Right lobe of liver (tissue), 6 donors: ENCODE measurements at regions not wholly inside any gene's neighbourhood (a gene's known extent, or its start where the extent isn't known, plus 50 kb on each side); places are given as distances from the start of the nearest gene placed in this dataset.

Experiments used
- ATAC-seq, 4 donors: fragments of 200-7000 bp; cut with Tn5 transposase; one replicate each; pipeline ENCODE4 v1.9.1; 2020; ENCODE audit warnings: mild to moderate bottlenecking in 4 of 4, moderate library complexity in 4 of 4
- DNase-seq, 3 donors: peaks; one replicate each; pipeline ENCODE4 v3.0.0-alpha.2; 2020
- H3K27ac ChIP-seq, 3 donors: fragments of 200-600 bp; one replicate each; pipeline ENCODE4 v1.8.0; 2022
- H3K27me3 ChIP-seq, 2 donors: fragments of 200-600 bp; one replicate each; pipeline ENCODE4 v1.8.0; 2022
- H3K36me3 ChIP-seq, 4 donors: fragments of 200-600 bp; sonication (generic) in 1 of 4; one replicate each; pipeline versions ENCODE4 v1.5.1 to v1.8.0; 2017 to 2022; ENCODE audit warnings: control low read depth in 1 of 4
- H3K4me1 ChIP-seq, 4 donors: fragments of 200-600 bp; sonication (generic) in 1 of 4; one replicate each; pipeline versions ENCODE4 v1.5.1 to v1.8.0; 2017 to 2022; ENCODE audit warnings: control low read depth in 1 of 4
- H3K4me3 ChIP-seq, 3 donors: fragments of 200-600 bp; one replicate each; pipeline ENCODE4 v1.8.0; 2022
- H3K9me3 ChIP-seq, 4 donors: fragments of 200-600 bp; sonication (generic) in 1 of 4; one replicate each; pipeline versions ENCODE4 v1.5.1 to v1.8.0; 2017 to 2022; ENCODE audit warnings: control low read depth in 1 of 4
- CTCF ChIP-seq, 4 donors: fragments of 200-600 bp in 3 of 4; fragments of 450-650 bp in 1 of 4; IDR thresholded peaks; one replicate each; pipeline versions ENCODE4 v1.5.1 to v1.8.0; 2016 to 2022; ENCODE audit warnings: antibody characterized with exemption in 4 of 4, mild to moderate bottlenecking in 2 of 4
- POLR2A ChIP-seq: fragments of 450-650 bp; IDR thresholded peaks from one replicate; pipeline ENCODE4 v1.6.1; 2017; ENCODE audit warnings: antibody characterized with exemption, mild to moderate bottlenecking
- WGBS: methylation state at CpG from one replicate; pipeline ENCODE4 v1.1.6; 2018; ENCODE audit warnings: low coverage, low lambda C conversion rate; ENCODE audit not compliant: insufficient coverage; ENCODE audit errors: missing lambda C conversion rate; 5-methylcytosine and 5-hydroxymethylcytosine counted together
- intact Hi-C, 2 donors: fragments of 100-400 bp; cut with DNase I; formaldehyde crosslinking; loops; one replicate each; pipeline versions ENCODE4 v1.11.2 to v1.14.1; 2022
- donor health status: DM: no; HTN: yes; CAD: no.
- donor health status: DM: no; HTN: no; CAD: no.
- donor health status: DM: no; HTN: no; CAD: no.
- donor health status: DM: no; HTN: yes; CAD: no.
- donor health status: DM: no; HTN: yes; CAD: no.

DNA sequence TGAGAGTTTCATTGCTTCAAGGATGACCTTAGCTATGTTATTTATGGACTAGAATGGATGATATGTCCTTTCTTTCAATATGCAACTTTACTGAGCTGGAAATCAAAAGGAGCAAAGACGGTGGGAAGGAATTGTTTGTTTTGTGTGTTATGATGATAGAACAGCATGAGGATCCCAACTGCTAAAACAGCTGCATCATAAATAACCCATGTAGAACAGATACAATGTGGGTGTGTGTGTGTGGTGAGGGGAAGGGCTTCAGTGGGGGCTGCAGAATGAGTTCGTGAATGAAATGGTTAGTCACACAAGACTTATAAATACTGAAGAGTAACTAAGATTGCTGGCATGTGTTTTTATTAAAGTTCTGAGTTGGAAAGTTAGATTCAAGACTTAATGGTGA is 80.1 kb downstream of the DACT1 start:
- 66% methylated on average over 2 of the region's 2 CpGs for WGBS
- no peak overlapping the region for H3K4me3 ChIP-seq
- H3K9me3 ChIP-seq: no peaks in the 10 kb centered on the region
- TF ChIP-seq POLR2A: no peak
- TF ChIP-seq CTCF (IDR thresholded peaks at IDR 0.05): no peak
- no peaks in the 10 kb centered on the region for H3K27me3 ChIP-seq
- intact Hi-C loops: no loop called here
- DNase-seq (no peak), ATAC-seq (no peak)
- no peaks in the 10 kb centered on the region for H3K4me1 ChIP-seq
- no peak overlapping the region for H3K27ac ChIP-seq
- no peaks in the 10 kb centered on the region for H3K36me3 ChIP-seq

DNA sequence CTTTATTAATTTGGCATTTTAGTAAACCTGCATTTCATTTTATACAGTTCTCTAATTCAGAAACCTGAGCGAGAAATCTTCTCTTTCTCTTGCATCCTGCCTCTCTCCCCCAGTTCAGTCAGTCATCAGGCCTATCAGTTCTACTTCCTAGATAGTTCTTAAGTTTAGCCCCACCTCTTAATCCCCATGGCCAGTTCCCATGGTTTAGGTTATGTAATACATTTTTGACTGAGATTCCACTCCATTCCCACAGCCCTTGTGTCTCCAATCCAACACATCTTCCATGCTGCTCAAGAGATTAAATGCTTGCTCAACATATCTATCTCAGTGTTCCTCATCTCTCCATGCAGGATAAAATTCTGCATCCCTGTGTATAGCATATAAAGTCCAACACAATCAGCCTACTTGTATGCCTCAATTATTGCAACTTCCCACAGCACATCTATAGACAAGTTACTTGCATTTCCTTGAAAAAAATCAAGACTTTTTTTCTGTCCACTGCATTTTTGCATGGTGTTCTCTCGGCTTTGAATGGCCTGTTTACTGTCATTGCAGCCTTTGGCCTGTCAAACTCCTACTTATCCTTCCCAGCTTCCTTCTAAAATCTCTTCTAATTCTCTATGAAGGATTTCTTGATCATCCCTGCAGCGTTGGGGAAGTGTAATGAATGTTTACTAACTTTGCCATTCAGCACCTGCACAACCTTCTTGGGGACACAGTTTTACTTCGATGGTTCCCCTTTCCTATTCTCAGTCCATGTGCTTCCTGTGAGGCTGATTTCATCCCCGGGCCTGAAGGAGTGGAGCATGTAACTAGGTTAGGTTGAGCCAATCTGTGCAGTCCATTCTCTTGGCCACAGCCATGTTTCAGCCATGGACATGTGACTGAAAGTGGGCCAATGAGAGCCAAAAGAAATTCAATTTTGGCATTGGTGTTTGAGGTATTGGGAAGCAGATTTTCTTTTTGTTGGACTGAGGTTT is 80.8 kb downstream of the DACT1 start:
- no peak for ATAC-seq
- no peak overlapping the region for H3K4me3 ChIP-seq
- H3K9me3 ChIP-seq: no peaks in the 10 kb centered on the region
- WGBS: 42% methylated on average over 5 of the region's 5 CpGs
- TF ChIP-seq CTCF (IDR thresholded peaks at IDR 0.05) (no peak), POLR2A (no peak)
- DNase-seq: no peak
- intact Hi-C loops: no loop called here
- no peak overlapping the region for H3K27ac ChIP-seq
- no peaks in the 10 kb centered on the region for H3K36me3 ChIP-seq
- H3K4me1 ChIP-seq: no peaks in the 10 kb centered on the region
- no peaks in the 10 kb centered on the region for H3K27me3 ChIP-seq

- H3K27me3 ChIP-seq: no peaks in the 10 kb centered on the region
- DNase-seq (no peak), ATAC-seq (no peak)
- WGBS: 67% methylated on average over 3 of the region's 3 CpGs
- H3K4me3 ChIP-seq: no peak overlapping the region
- no peaks in the 10 kb centered on the region for H3K36me3 ChIP-seq
- no peak for TF ChIP-seq CTCF (IDR thresholded peaks at IDR 0.05)
- no peak for TF ChIP-seq POLR2A
- no peaks in the 10 kb centered on the region for H3K4me1 ChIP-seq
- intact Hi-C loops: no loop called here
- no peaks in the 10 kb centered on the region for H3K9me3 ChIP-seq
- no peak overlapping the region for H3K27ac ChIP-seq
Measured at GRCh38 chr14:58721723-58722122, 84.0 kb downstream of the DACT1 start.

DNA sequence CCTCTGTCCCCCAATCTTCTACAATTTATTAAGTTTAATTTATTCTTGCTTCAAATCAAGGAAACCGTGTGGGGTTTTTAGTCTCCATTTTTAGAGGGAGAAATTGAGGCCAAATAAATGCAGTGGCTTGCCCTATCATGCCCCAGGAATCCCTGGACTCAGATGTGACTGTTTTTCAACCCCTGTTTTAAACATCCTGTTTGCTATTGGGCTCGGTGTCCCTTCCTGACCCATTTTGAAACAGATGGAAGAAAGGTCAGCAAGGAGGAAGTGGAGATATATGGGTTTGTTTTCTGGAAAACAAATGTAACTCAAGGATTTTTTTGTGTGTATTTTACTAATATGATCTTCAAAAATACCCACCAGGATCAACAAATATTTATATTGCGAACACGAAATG is 84.7 kb downstream of the DACT1 start:
- intact Hi-C loops: no loop called here
- Histone ChIP-seq H3K4me3 (no peak overlapping the region), H3K4me1 (no peaks in the 10 kb centered on the region), H3K27me3 (no peaks in the 10 kb centered on the region), H3K36me3 (no peaks in the 10 kb centered on the region), H3K9me3 (no peaks in the 10 kb centered on the region), H3K27ac (no peak overlapping the region)
- no peak for TF ChIP-seq POLR2A
- no peak for TF ChIP-seq CTCF (IDR thresholded peaks at IDR 0.05)
- no peak for DNase-seq
- ATAC-seq: peak in 3 of 4 donors; percentile 41 to 60 (median 46)
- WGBS: 52% methylated on average over 4 of the region's 4 CpGs
